H9 (cell line): ENCODE measurements at regions not wholly inside any gene's neighbourhood (a gene's known extent, or its start where the extent isn't known, plus 50 kb on each side); places are given as distances from the start of the nearest gene placed in this dataset.

ENCODE experiments used
- DNase-seq: peaks from one replicate; pipeline ENCODE4 v3.0.0-alpha.2; 2017
- H2AFZ ChIP-seq: one replicate; pipeline ENCODE4 v1.6.1; 2013; ENCODE audit warnings: mild to moderate bottlenecking, low read length, control low read depth, moderate library complexity
- H2AK5ac ChIP-seq: 2 replicates; pipeline ENCODE4 v1.6.1; 2013; ENCODE audit warnings: low read length, control low read depth, mixed read lengths; ENCODE audit not compliant: insufficient read length
- H2BK120ac ChIP-seq: one replicate; pipeline ENCODE4 v1.6.1; 2013; ENCODE audit warnings: low read depth, mild to moderate bottlenecking, low read length, control low read depth, inconsistent platforms; ENCODE audit not compliant: poor library complexity, severe bottlenecking
- H2BK12ac ChIP-seq: 2 replicates; pipeline ENCODE4 v1.6.1; 2013; ENCODE audit warnings: low read length, control low read depth, mixed read lengths, low read depth; ENCODE audit not compliant: insufficient read length
- H2BK15ac ChIP-seq: 2 replicates; pipeline ENCODE4 v1.6.1; 2013; ENCODE audit warnings: low read depth, low read length, control low read depth
- H2BK20ac ChIP-seq: one replicate; pipeline ENCODE4 v1.6.1; 2013; ENCODE audit warnings: low read depth, mild to moderate bottlenecking, low read length, control low read depth, inconsistent platforms; ENCODE audit not compliant: poor library complexity, severe bottlenecking
- H2BK5ac ChIP-seq: 2 replicates; pipeline ENCODE4 v1.6.1; 2013; ENCODE audit warnings: low read length, control low read depth, mixed read lengths; ENCODE audit not compliant: insufficient read length
- H3K14ac ChIP-seq: 2 replicates; pipeline ENCODE4 v1.6.1; 2013; ENCODE audit warnings: low read length, control low read depth; ENCODE audit not compliant: insufficient read depth
- H3K18ac ChIP-seq: 2 replicates; pipeline ENCODE4 v1.6.1; 2013; ENCODE audit warnings: low read depth, mild to moderate bottlenecking, mixed read lengths, low read length, control low read depth; ENCODE audit not compliant: insufficient read length
- H3K23ac ChIP-seq: 2 replicates; pipeline ENCODE4 v1.6.1; 2013; ENCODE audit warnings: low read length, control low read depth, mixed read lengths, low read depth; ENCODE audit not compliant: insufficient read length
- H3K23me2 ChIP-seq: 2 replicates; pipeline ENCODE4 v1.6.1; 2013; ENCODE audit warnings: low read depth, mild to moderate bottlenecking, mixed read lengths, low read length, control low read depth; ENCODE audit not compliant: insufficient read length, poor library complexity, severe bottlenecking
- H3K27ac ChIP-seq: 2 replicates; pipeline ENCODE4 v1.5.1; 2013; ENCODE audit warnings: low read length, control low read depth, mixed read lengths, low read depth; ENCODE audit not compliant: insufficient read length
- H3K27me3 ChIP-seq: 2 replicates; pipeline ENCODE4 v1.6.1; 2013; ENCODE audit warnings: low read length, control low read depth, inconsistent platforms; ENCODE audit not compliant: insufficient read depth
- H3K4ac ChIP-seq: 2 replicates; pipeline ENCODE4 v1.6.1; 2013; ENCODE audit warnings: low read depth, mild to moderate bottlenecking, control low read depth, inconsistent platforms, low read length, moderate library complexity
- H3K4me1 ChIP-seq: 2 replicates; pipeline ENCODE4 v1.6.1; 2013; ENCODE audit warnings: low read length, control low read depth, inconsistent platforms; ENCODE audit not compliant: insufficient read depth
- H3K4me2 ChIP-seq: 2 replicates; pipeline ENCODE4 v1.6.1; 2013; ENCODE audit warnings: low read length, control low read depth, mixed read lengths; ENCODE audit not compliant: insufficient read length, insufficient read depth
- H3K56ac ChIP-seq: 2 replicates; pipeline ENCODE4 v1.6.1; 2013; ENCODE audit warnings: low read depth, mild to moderate bottlenecking, mixed read lengths, low read length, control low read depth; ENCODE audit not compliant: insufficient read length
- H3K79me1 ChIP-seq: 2 replicates; pipeline ENCODE4 v1.6.1; 2013; ENCODE audit warnings: low read depth, mild to moderate bottlenecking, moderate library complexity, low read length, control low read depth, inconsistent platforms; ENCODE audit not compliant: insufficient read depth, poor library complexity, severe bottlenecking
- H3K79me2 ChIP-seq: 2 replicates; pipeline ENCODE4 v1.6.1; 2013; ENCODE audit warnings: low read length, control low read depth, inconsistent platforms; ENCODE audit not compliant: insufficient read depth
- H3K9ac ChIP-seq: 2 replicates; pipeline ENCODE4 v1.6.1; 2013; ENCODE audit warnings: low read length, control low read depth, mixed read lengths; ENCODE audit not compliant: insufficient read length; ENCODE audit errors: extremely low read depth
- H3K9me3 ChIP-seq: one replicate; pipeline ENCODE4 v1.6.1; 2013; ENCODE audit warnings: low read depth, low read length, inconsistent platforms; ENCODE audit not compliant: control insufficient read depth
- H3T11ph ChIP-seq: one replicate; pipeline ENCODE4 v1.6.1; 2013; ENCODE audit warnings: mild to moderate bottlenecking, low read length, control low read depth, inconsistent platforms
- H4K20me1 ChIP-seq: one replicate; pipeline ENCODE4 v1.6.1; 2013; ENCODE audit not compliant: control insufficient read depth, insufficient read length, insufficient read depth
- H4K5ac ChIP-seq: 2 replicates; pipeline ENCODE4 v1.6.1; 2013; ENCODE audit warnings: low read depth, mild to moderate bottlenecking, mixed read lengths, low read length, control low read depth; ENCODE audit not compliant: insufficient read length
- H4K8ac ChIP-seq: replicated peaks from 2 replicates; pipeline ENCODE4 v1.6.1; 2013; ENCODE audit warnings: low read length, control low read depth, mixed read lengths, low read depth; ENCODE audit not compliant: insufficient read length
- H4K91ac ChIP-seq: 2 replicates; pipeline ENCODE4 v1.6.1; 2013; ENCODE audit warnings: low read depth, mild to moderate bottlenecking, moderate library complexity, mixed read lengths, low read length, control low read depth; ENCODE audit not compliant: insufficient read length
- H3K27ac Mint-ChIP-seq, 3 experiments: 2 replicates in 2 of 3; 3 replicates in 1 of 3; pipeline ENCODE4 v1.8.0; 2020 to 2021; ENCODE audit warnings: mixed read lengths in 3 of 3, mild to moderate bottlenecking in 1 of 3, moderate library complexity in 1 of 3
- H3K27me3 Mint-ChIP-seq: 2 replicates; pipeline ENCODE4 v1.8.0; 2021; ENCODE audit warnings: low read depth, mild to moderate bottlenecking, moderate library complexity, mixed read lengths
- H3K36me3 Mint-ChIP-seq, 3 experiments: 2 replicates in 2 of 3; 3 replicates in 1 of 3; pipeline ENCODE4 v1.8.0; 2020 to 2021; ENCODE audit warnings: low read depth in 3 of 3, mixed read lengths in 3 of 3; ENCODE audit not compliant: insufficient read depth in 1 of 3
- H3K4me1 Mint-ChIP-seq, 2 experiments: 2 replicates each; pipeline ENCODE4 v1.8.0; 2020; ENCODE audit warnings: mixed read lengths in 2 of 2
- H3K4me3 Mint-ChIP-seq, 2 experiments: 2 replicates in 1 of 2; 3 replicates in 1 of 2; pipeline ENCODE4 v1.8.0; 2020 to 2021; ENCODE audit warnings: mild to moderate bottlenecking in 2 of 2, mixed read lengths in 2 of 2, moderate library complexity in 1 of 2
- H3K9me3 Mint-ChIP-seq, 2 experiments: 2 replicates in 1 of 2; 3 replicates in 1 of 2; pipeline ENCODE4 v1.8.0; 2020; ENCODE audit warnings: mild to moderate bottlenecking in 2 of 2, mixed read lengths in 2 of 2, moderate library complexity in 1 of 2
- WGBS: extraction: QIAGEN DNeasy Blood & Tissue Kit; methylation state at CpG from one replicate; pipeline ENCODE4 v1.1.7; 2013; ENCODE audit warnings: missing lambda C conversion rate, low lambda C conversion rate, mixed read lengths; ENCODE audit not compliant: insufficient read length; ENCODE audit errors: extremely low coverage; 5-methylcytosine and 5-hydroxymethylcytosine counted together
- TF ChIP-seq, protein P1 (sequence below): fragments of 200-600 bp; sonication (generic); conservative IDR thresholded peaks from 3 replicates; pipeline ENCODE4 v1.8.0; 2021; ENCODE audit warnings: antibody characterized with exemption, mild to moderate bottlenecking

- Mint-ChIP-seq H3K27me3 (no peaks in the 10 kb centered on the region), H3K27ac (no peak overlapping the region), H3K9me3 (no peaks in the 10 kb centered on the region), H3K4me1 (no peaks in the 10 kb centered on the region), H3K36me3 (no peaks in the 10 kb centered on the region), H3K4me3 (no peak overlapping the region)
- H3K14ac ChIP-seq, result no peak overlapping the region
- H2BK120ac ChIP-seq, result no peak overlapping the region
- TF ChIP-seq, protein P1, sequence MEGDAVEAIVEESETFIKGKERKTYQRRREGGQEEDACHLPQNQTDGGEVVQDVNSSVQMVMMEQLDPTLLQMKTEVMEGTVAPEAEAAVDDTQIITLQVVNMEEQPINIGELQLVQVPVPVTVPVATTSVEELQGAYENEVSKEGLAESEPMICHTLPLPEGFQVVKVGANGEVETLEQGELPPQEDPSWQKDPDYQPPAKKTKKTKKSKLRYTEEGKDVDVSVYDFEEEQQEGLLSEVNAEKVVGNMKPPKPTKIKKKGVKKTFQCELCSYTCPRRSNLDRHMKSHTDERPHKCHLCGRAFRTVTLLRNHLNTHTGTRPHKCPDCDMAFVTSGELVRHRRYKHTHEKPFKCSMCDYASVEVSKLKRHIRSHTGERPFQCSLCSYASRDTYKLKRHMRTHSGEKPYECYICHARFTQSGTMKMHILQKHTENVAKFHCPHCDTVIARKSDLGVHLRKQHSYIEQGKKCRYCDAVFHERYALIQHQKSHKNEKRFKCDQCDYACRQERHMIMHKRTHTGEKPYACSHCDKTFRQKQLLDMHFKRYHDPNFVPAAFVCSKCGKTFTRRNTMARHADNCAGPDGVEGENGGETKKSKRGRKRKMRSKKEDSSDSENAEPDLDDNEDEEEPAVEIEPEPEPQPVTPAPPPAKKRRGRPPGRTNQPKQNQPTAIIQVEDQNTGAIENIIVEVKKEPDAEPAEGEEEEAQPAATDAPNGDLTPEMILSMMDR, result no peak
- no peak overlapping the region for H3K23ac ChIP-seq
- no peak overlapping the region for H4K91ac ChIP-seq
- H2BK15ac ChIP-seq, result no peak overlapping the region
- H2AFZ ChIP-seq, result no peak overlapping the region
- H2BK12ac ChIP-seq, result no peak overlapping the region
- no peak overlapping the region for H4K5ac ChIP-seq
- no peak for DNase-seq
- no peak overlapping the region for H3K4ac ChIP-seq
- no peaks in the 10 kb centered on the region for H3K27me3 ChIP-seq
- H4K20me1 ChIP-seq, result no peaks in the 10 kb centered on the region
- H2BK20ac ChIP-seq, result no peak overlapping the region
- WGBS, result no CpG with 5 or more reads among the region's 2 CpGs
- no peaks in the 10 kb centered on the region for H3K23me2 ChIP-seq
- H3K27ac ChIP-seq, result no peak overlapping the region
- H2BK5ac ChIP-seq, result no peak overlapping the region
- H3T11ph ChIP-seq, result no peak overlapping the region
- no peak overlapping the region for H3K9ac ChIP-seq
- no peaks in the 10 kb centered on the region for H3K4me1 ChIP-seq
- no peaks in the 10 kb centered on the region for H3K9me3 ChIP-seq
- H3K79me2 ChIP-seq, result no peaks in the 10 kb centered on the region
- H3K79me1 ChIP-seq, result no peaks in the 10 kb centered on the region
- H2AK5ac ChIP-seq, result no peak overlapping the region
- H3K18ac ChIP-seq, result no peak overlapping the region
- no peak overlapping the region for H3K4me2 ChIP-seq
- H3K56ac ChIP-seq, result no peak overlapping the region
- H4K8ac ChIP-seq, result no peak overlapping the region
Observed at GRCh38 chr7:119232091-119232490, 1007.6 kb downstream of the ANKRD7 start.
